A673 (cell line): ENCODE measurements at regions not wholly inside any gene's neighbourhood (a gene's known extent, or its start where the extent isn't known, plus 50 kb on each side); places are given as distances from the start of the nearest gene placed in this dataset.

ENCODE experiments used
- BruUV-seq: library from RNA; stranded (reverse); fragments of 400-500 nt; replicated peaks from 2 replicates; lab custom pipeline; 2021; lab: Mats Ljungman, UMichigan
- CTCF ChIA-PET: fragments of 300-600 bp; sonication (Branson Sonifier 250); formaldehyde crosslinking; loops from one replicate; lab custom pipeline; 2022; ENCODE audit warnings: antibody characterized with exemption; lab: Charles Lee
- POLR2A ChIA-PET: fragments of 300-600 bp; sonication (Branson Sonifier 250); formaldehyde crosslinking; loops from one replicate; lab custom pipeline; 2022; ENCODE audit warnings: antibody characterized with exemption; ENCODE audit not compliant: low non-redundant PET; lab: Charles Lee
- DNase-seq: peaks from one replicate; pipeline ENCODE4 v3.0.0-alpha.2; 2015; ENCODE audit warnings: low spot score
- H3K27ac ChIP-seq: fragments of 200-600 bp; sonication (generic); 2 replicates; pipeline ENCODE4 v1.5.1; 2016; ENCODE audit warnings: mixed run types, low read depth, mild to moderate bottlenecking, mixed read lengths, antibody characterized with exemption, low read length; ENCODE audit not compliant: poor library complexity, severe bottlenecking
- H3K27me3 ChIP-seq: fragments of 200-600 bp; sonication (generic); replicated peaks from 2 replicates; pipeline ENCODE4 v1.6.1; 2017; ENCODE audit warnings: mixed run types, low read depth, mild to moderate bottlenecking, mixed read lengths, antibody characterized with exemption, low read length; ENCODE audit not compliant: insufficient read depth, poor library complexity
- H3K36me3 ChIP-seq: fragments of 200-600 bp; sonication (generic); 2 replicates; pipeline ENCODE4 v1.6.1; 2016; ENCODE audit warnings: mixed run types, mild to moderate bottlenecking, mixed read lengths, antibody characterized with exemption, low read length; ENCODE audit not compliant: insufficient read depth, poor library complexity, severe bottlenecking
- H3K4me1 ChIP-seq: fragments of 200-600 bp; sonication (generic); 2 replicates; pipeline ENCODE4 v1.6.1; 2017; ENCODE audit warnings: mixed run types, mild to moderate bottlenecking, mixed read lengths, antibody characterized with exemption, low read length; ENCODE audit not compliant: insufficient read depth, poor library complexity, severe bottlenecking
- H3K4me3 ChIP-seq: fragments of 200-600 bp; sonication (generic); 2 replicates; pipeline ENCODE4 v1.5.1; 2016; ENCODE audit warnings: low read depth, mixed run types, mild to moderate bottlenecking, mixed read lengths, low read length; ENCODE audit not compliant: poor library complexity, severe bottlenecking
- H3K9me3 ChIP-seq: fragments of 200-600 bp; sonication (generic); 2 replicates; pipeline ENCODE4 v1.6.1; 2016; ENCODE audit warnings: mixed run types, low read depth, mild to moderate bottlenecking, mixed read lengths, antibody characterized with exemption, low read length; ENCODE audit not compliant: poor library complexity, severe bottlenecking
- EZH2 ChIP-seq: fragments of 200-600 bp; sonication (generic); IDR thresholded peaks from 2 replicates; pipeline ENCODE4 v1.6.1; 2017; ENCODE audit warnings: borderline replicate concordance, low read depth, mild to moderate bottlenecking, mixed read lengths, antibody characterized with exemption, low read length; ENCODE audit not compliant: poor library complexity, severe bottlenecking
- intact Hi-C: fragments of 100-400 bp; cut with micrococcal nuclease; formaldehyde crosslinking; loops from one replicate; pipeline ENCODE4 v1.10.0; 2022; ENCODE audit not compliant: unreplicated experiment
- TF ChIP-seq, protein P1 (sequence below): fragments of 300-800, 200-600 bp; sonication (generic); conservative IDR thresholded peaks from 2 replicates; pipeline ENCODE4 v1.5.1; 2017; ENCODE audit warnings: low read depth, mild to moderate bottlenecking, antibody characterized with exemption, low read length, moderate library complexity, mixed read lengths

DNA sequence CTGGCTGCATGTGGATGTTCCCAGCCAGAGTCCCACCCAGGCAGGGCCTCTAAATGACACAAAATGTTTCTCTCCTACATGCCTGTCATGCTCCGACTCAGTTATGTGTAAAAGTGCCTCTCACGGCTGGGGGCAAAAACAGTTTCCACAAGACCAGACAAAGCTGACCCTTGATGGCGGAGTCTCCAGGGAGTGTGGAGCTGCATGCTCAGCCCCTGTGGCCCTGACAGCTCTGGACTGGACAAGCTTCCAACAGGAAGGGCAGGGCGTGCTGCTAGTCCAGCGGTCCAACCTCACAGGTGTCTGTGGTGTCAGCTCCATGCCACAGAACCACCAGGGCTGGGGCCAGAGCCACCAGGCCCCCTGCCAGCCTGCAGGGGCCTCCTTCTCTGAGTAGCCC, 149.6 kb downstream of the CRYBB2 start:
- DNase-seq, result no peak
- Histone ChIP-seq H3K9me3 (no peaks in the 10 kb centered on the region), H3K4me1 (no peaks in the 10 kb centered on the region), H3K27me3 (no peaks in the 10 kb centered on the region), H3K4me3 (no peak overlapping the region), H3K27ac (no peak overlapping the region), H3K36me3 (no peaks in the 10 kb centered on the region)
- CTCF ChIA-PET, result no interaction called here
- intact Hi-C loops, result loop anchor here (10.0 kb wide), 1 partner anchor 336 kb away; no protein-coding TSS in a partner anchor
- TF ChIP-seq EZH2, result no peak
- TF ChIP-seq, protein P1, sequence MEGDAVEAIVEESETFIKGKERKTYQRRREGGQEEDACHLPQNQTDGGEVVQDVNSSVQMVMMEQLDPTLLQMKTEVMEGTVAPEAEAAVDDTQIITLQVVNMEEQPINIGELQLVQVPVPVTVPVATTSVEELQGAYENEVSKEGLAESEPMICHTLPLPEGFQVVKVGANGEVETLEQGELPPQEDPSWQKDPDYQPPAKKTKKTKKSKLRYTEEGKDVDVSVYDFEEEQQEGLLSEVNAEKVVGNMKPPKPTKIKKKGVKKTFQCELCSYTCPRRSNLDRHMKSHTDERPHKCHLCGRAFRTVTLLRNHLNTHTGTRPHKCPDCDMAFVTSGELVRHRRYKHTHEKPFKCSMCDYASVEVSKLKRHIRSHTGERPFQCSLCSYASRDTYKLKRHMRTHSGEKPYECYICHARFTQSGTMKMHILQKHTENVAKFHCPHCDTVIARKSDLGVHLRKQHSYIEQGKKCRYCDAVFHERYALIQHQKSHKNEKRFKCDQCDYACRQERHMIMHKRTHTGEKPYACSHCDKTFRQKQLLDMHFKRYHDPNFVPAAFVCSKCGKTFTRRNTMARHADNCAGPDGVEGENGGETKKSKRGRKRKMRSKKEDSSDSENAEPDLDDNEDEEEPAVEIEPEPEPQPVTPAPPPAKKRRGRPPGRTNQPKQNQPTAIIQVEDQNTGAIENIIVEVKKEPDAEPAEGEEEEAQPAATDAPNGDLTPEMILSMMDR, result no peak
- POLR2A ChIA-PET, result no interaction called here
- BruUV-seq, result no TSS peak

DNA sequence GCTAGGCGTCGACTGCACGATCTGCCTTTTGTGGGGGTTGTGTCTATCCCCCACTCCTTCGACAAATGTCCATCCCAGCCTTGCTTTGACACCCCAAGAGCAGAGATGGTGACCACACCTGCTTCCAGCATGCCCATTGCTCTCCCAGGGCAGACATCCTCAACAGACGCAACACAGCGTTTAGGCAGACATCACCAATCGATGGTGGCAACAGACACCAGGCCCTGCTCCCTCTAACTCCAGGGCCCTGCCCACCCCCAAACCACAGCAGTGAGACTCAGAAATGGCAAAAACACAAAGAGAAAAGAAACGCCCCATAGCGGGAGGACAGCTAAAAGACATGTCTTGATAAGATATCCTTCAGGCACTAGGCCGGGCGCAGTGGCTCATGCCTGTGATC, 150.9 kb downstream of the CRYBB2 start:
- BruUV-seq, result no TSS peak
- Histone ChIP-seq H3K4me1 (no peaks in the 10 kb centered on the region), H3K27me3 (no peaks in the 10 kb centered on the region), H3K36me3 (no peaks in the 10 kb centered on the region), H3K9me3 (no peaks in the 10 kb centered on the region), H3K27ac (no peak overlapping the region), H3K4me3 (no peak overlapping the region)
- DNase-seq, result no peak
- intact Hi-C loops, result no loop called here
- ChIA-PET CTCF (no interaction called here), POLR2A (no interaction called here)
- TF ChIP-seq EZH2, result no peak
- TF ChIP-seq, protein P1, result no peak

DNA sequence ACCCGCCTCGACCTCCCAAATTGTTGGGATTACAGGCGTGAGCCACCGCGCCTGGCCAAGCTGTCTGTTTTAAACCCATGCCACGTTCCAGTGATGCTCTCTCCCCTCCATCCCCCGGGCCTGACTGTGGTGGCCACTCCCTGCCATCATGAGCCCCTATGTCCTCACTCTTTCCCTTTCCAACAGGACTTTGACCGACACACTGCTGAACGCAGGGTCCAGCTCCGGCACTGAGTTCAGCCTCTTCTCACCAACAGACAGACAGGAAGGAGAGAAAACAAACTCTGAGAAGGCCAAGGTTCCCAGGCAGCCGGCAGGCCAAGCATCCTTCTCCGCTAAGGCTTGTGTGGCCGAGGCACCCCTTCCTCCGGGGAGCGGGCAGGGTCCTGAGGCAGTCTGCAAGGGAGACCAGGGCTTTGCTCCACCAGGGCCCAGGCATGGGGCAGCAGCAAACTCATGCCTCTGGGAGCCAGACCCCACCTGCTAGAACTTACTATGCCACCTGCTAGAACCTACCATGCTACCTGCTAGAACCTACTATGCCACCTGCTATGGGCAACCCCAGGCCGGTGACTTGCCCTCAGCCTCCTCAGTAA, 152.7 kb downstream of the CRYBB2 start:
- Histone ChIP-seq H3K27me3 (no peaks in the 10 kb centered on the region), H3K27ac (no peak overlapping the region), H3K4me3 (no peak overlapping the region), H3K9me3 (no peaks in the 10 kb centered on the region), H3K36me3 (no peaks in the 10 kb centered on the region), H3K4me1 (no peaks in the 10 kb centered on the region)
- DNase-seq, result no peak
- BruUV-seq, result no TSS peak
- intact Hi-C loops, result no loop called here
- CTCF ChIA-PET, result interaction anchor here (0.5 kb wide), 1 partner anchor 77 kb away, joined by 3 read pairs; no protein-coding TSS in a partner anchor
- TF ChIP-seq, protein P1, result no peak
- no peak for TF ChIP-seq EZH2
- POLR2A ChIA-PET, result no interaction called here
